ENCODE measurements at regions not wholly inside any gene's neighbourhood (a gene's known extent, or its start where the extent isn't known, plus 50 kb on each side); places are given as distances from the start of the nearest gene placed in this dataset.

GRCh38 chr1:58154256-58154655, 392.3 kb downstream of the OMA1 start:
- no peak overlapping the region for H3K27ac ChIP-seq
- no peaks in the 10 kb centered on the region for H3K36me3 ChIP-seq
- DNase-seq, result no peak
- no peaks in the 10 kb centered on the region for H3K27me3 ChIP-seq
- H3K4me3 ChIP-seq, result no peak overlapping the region
- H3K9me3 ChIP-seq (replicated peaks), result no peaks in the 10 kb centered on the region
- H3K4me1 ChIP-seq, result no peaks in the 10 kb centered on the region

- no peaks in the 10 kb centered on the region for H3K27me3 ChIP-seq
- H3K27ac ChIP-seq, result no peak overlapping the region
- no peak for DNase-seq
- no peaks in the 10 kb centered on the region for H3K9me3 ChIP-seq (replicated peaks)
- H3K4me3 ChIP-seq, result no peak overlapping the region
- no peaks in the 10 kb centered on the region for H3K4me1 ChIP-seq
- H3K36me3 ChIP-seq, result no peaks in the 10 kb centered on the region
These were observed 393.8 kb downstream of the OMA1 start for GRCh38 chr1:58152697-58153096.

- 0 out of 2 replicates have a peak, but pooled peaks cover 2% of the 10 kb centered on the region for H3K9me3 ChIP-seq (replicated peaks)
- H3K27ac ChIP-seq, result no peak overlapping the region
- DNase-seq, result no peak
- no peaks in the 10 kb centered on the region for H3K36me3 ChIP-seq
- no peaks in the 10 kb centered on the region for H3K4me1 ChIP-seq
- H3K27me3 ChIP-seq, result no peaks in the 10 kb centered on the region
- no peak overlapping the region for H3K4me3 ChIP-seq
These were observed 397.2 kb downstream of the OMA1 start for GRCh38 chr1:58149271-58149812.

GRCh38 chr1:58144698-58145270, 401.7 kb downstream of the OMA1 start:
- H3K27ac ChIP-seq, result no peak overlapping the region
- no peak for DNase-seq
- 0 out of 2 replicates have a peak, but pooled peaks cover 2% of the 10 kb centered on the region for H3K9me3 ChIP-seq (replicated peaks)
- no peak overlapping the region for H3K4me3 ChIP-seq
- H3K36me3 ChIP-seq, result no peaks in the 10 kb centered on the region
- no peaks in the 10 kb centered on the region for H3K27me3 ChIP-seq
- no peaks in the 10 kb centered on the region for H3K4me1 ChIP-seq

GRCh38 chr1:58143972-58144697, 402.4 kb downstream of the OMA1 start:
- Histone ChIP-seq H3K4me1 (no peaks in the 10 kb centered on the region), H3K9me3 (replicated peaks) (0 out of 2 replicates have a peak, but pooled peaks cover 2% of the 10 kb centered on the region), H3K27me3 (no peaks in the 10 kb centered on the region), H3K27ac (no peak overlapping the region), H3K4me3 (no peak overlapping the region), H3K36me3 (no peaks in the 10 kb centered on the region)
- DNase-seq, result no peak

GRCh38 chr1:58136387-58136786, 410.1 kb downstream of the OMA1 start:
- no peaks in the 10 kb centered on the region for H3K4me1 ChIP-seq
- no peak for DNase-seq
- H3K9me3 ChIP-seq (replicated peaks), result no peaks in the 10 kb centered on the region; the same call in 1 of the 2 replicates
- H3K27me3 ChIP-seq, result no peaks in the 10 kb centered on the region
- no peak overlapping the region for H3K27ac ChIP-seq
- H3K36me3 ChIP-seq, result no peaks in the 10 kb centered on the region
- H3K4me3 ChIP-seq, result no peak overlapping the region

- no peaks in the 10 kb centered on the region; the same call in 1 of the 2 replicates for H3K9me3 ChIP-seq (replicated peaks)
- no peaks in the 10 kb centered on the region for H3K27me3 ChIP-seq
- no peak overlapping the region for H3K27ac ChIP-seq
- H3K4me3 ChIP-seq, result no peak overlapping the region
- no peaks in the 10 kb centered on the region for H3K4me1 ChIP-seq
- no peak for DNase-seq
- H3K36me3 ChIP-seq, result no peaks in the 10 kb centered on the region
These were observed 410.7 kb downstream of the OMA1 start for GRCh38 chr1:58135821-58136321.

GRCh38 chr1:58133562-58133961, 413.0 kb downstream of the OMA1 start:
- no peaks in the 10 kb centered on the region for H3K27me3 ChIP-seq
- H3K4me1 ChIP-seq, result no peaks in the 10 kb centered on the region
- no peak overlapping the region for H3K27ac ChIP-seq
- no peak for DNase-seq
- no peaks in the 10 kb centered on the region; the same call in 1 of the 2 replicates for H3K9me3 ChIP-seq (replicated peaks)
- no peak overlapping the region for H3K4me3 ChIP-seq
- H3K36me3 ChIP-seq, result no peaks in the 10 kb centered on the region

- H3K4me1 ChIP-seq, result no peaks in the 10 kb centered on the region
- H3K27ac ChIP-seq, result no peak overlapping the region
- no peak for DNase-seq
- H3K27me3 ChIP-seq, result peaks cover 6% of the 10 kb centered on the region; the same call in 1 of the 2 replicates
- 0 out of 2 replicates have a peak, but pooled peaks cover 2% of the 10 kb centered on the region for H3K9me3 ChIP-seq (replicated peaks)
- no peaks in the 10 kb centered on the region for H3K36me3 ChIP-seq
- no peak overlapping the region for H3K4me3 ChIP-seq
These were observed 423.5 kb downstream of the OMA1 start for GRCh38 chr1:58123051-58123450.

- Histone ChIP-seq H3K27me3 (peaks cover 6% of the 10 kb centered on the region; the same call in 1 of the 2 replicates), H3K36me3 (no peaks in the 10 kb centered on the region), H3K9me3 (replicated peaks) (no peaks in the 10 kb centered on the region), H3K27ac (no peak overlapping the region), H3K4me1 (no peaks in the 10 kb centered on the region), H3K4me3 (no peak overlapping the region)
- DNase-seq, result no peak
These were observed 426.6 kb downstream of the OMA1 start for GRCh38 chr1:58119971-58120370.

- H3K4me1 ChIP-seq, result no peaks in the 10 kb centered on the region
- no peak overlapping the region for H3K4me3 ChIP-seq
- H3K36me3 ChIP-seq, result no peaks in the 10 kb centered on the region
- no peak overlapping the region for H3K27ac ChIP-seq
- peaks cover 4% of the 10 kb centered on the region; the same call in 1 of the 2 replicates for H3K27me3 ChIP-seq
- DNase-seq, result no peak
- no peaks in the 10 kb centered on the region for H3K9me3 ChIP-seq (replicated peaks)
These were observed 430.2 kb downstream of the OMA1 start for GRCh38 chr1:58116284-58116683.

- Histone ChIP-seq H3K4me3 (no peak overlapping the region), H3K27me3 (peaks cover 9% of the 10 kb centered on the region; the same call in 1 of the 2 replicates), H3K9me3 (replicated peaks) (no peaks in the 10 kb centered on the region), H3K27ac (no peak overlapping the region), H3K36me3 (no peaks in the 10 kb centered on the region), H3K4me1 (no peaks in the 10 kb centered on the region)
- no peak for DNase-seq
These were observed 436.8 kb downstream of the OMA1 start for GRCh38 chr1:58109646-58110200.

- Histone ChIP-seq H3K9me3 (replicated peaks) (no peaks in the 10 kb centered on the region), H3K36me3 (no peaks in the 10 kb centered on the region)
- DNase-seq, result no peak
These were observed 437.7 kb downstream of the OMA1 start for GRCh38 chr1:58108783-58109182.

GRCh38 chr1:58107943-58108342, 438.6 kb downstream of the OMA1 start:
- H3K4me1 ChIP-seq, result no peaks in the 10 kb centered on the region
- H3K36me3 ChIP-seq, result no peaks in the 10 kb centered on the region
- no peaks in the 10 kb centered on the region for H3K9me3 ChIP-seq (replicated peaks)
- no peak overlapping the region for H3K27ac ChIP-seq
- H3K4me3 ChIP-seq, result no peak overlapping the region
- no peak for DNase-seq
- H3K27me3 ChIP-seq, result peaks cover 9% of the 10 kb centered on the region

More at GRCh38 chr1:58108783-58109182, 437.7 kb downstream of the OMA1 start:
- Histone ChIP-seq H3K27me3 (peaks cover 9% of the 10 kb centered on the region; the same call in 1 of the 2 replicates), H3K4me1 (no peaks in the 10 kb centered on the region), H3K27ac (no peak overlapping the region), H3K4me3 (no peak overlapping the region)

- no peaks in the 10 kb centered on the region for H3K9me3 ChIP-seq (replicated peaks)
- H3K4me1 ChIP-seq, result no peaks in the 10 kb centered on the region
These were observed 441.6 kb downstream of the OMA1 start for GRCh38 chr1:58104960-58105359.

More at GRCh38 chr1:58104960-58105359, 441.6 kb downstream of the OMA1 start:
- H3K36me3 ChIP-seq, result no peaks in the 10 kb centered on the region
- H3K27me3 ChIP-seq, result peaks cover 9% of the 10 kb centered on the region
- DNase-seq, result no peak
- no peak overlapping the region for H3K4me3 ChIP-seq
- H3K27ac ChIP-seq, result no peak overlapping the region

All from SJCRH30 (cell line).